Mammary epithelial cell (primary cell): ENCODE measurements at regions not wholly inside any gene's neighbourhood (a gene's known extent, or its start where the extent isn't known, plus 50 kb on each side); places are given as distances from the start of the nearest gene placed in this dataset.

Experiments
- CTCF ChIP-seq, 2 donors: IDR thresholded peaks in 1 of 2; conservative IDR thresholded peaks in 1 of 2; 2 replicates each; pipeline ENCODE4 v1.5.1; 2011 to 2012; ENCODE audit warnings: inconsistent platforms in 2 of 2, low read length in 2 of 2, mild to moderate bottlenecking in 2 of 2, control low read depth in 1 of 2, low read depth in 1 of 2; ENCODE audit not compliant: insufficient read depth in 1 of 2; ENCODE audit errors: extremely low read depth in 1 of 2
- EZH2 ChIP-seq: IDR thresholded peaks from 2 replicates; pipeline ENCODE4 v1.6.1; 2012; ENCODE audit warnings: low read length, inconsistent platforms, borderline replicate concordance

DNA sequence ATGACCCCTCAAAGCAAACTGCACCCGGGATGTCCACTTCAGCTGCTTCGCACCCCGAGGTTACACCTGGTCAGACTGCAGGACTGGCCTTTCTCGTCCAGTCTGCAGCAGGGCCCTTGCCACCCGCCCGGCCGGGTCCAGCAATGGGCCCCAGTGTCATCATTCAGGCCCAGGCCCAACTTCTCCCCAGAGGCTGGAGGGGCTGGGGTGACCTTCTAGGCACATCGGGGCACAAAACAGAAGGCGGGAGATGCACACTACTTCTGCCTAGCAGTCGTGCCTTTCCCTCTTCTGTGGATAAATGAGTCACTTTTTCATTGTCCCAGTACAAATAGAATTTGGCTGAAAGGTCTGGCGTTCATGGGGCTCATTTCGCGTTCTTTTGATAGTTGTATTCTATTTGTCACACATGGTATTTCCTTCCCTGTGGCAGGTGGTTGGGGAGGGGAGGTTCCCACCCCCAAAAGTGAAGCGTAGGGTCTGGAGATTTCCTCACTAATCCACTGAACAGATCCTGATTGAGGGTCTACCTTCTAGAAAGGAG, 56.9 kb upstream of the ID2 start:
- TF ChIP-seq EZH2 (no peak), CTCF (conservative IDR thresholded peaks at IDR 0.05 in 1 of 2, IDR thresholded peaks at IDR 0.05 in 1 of 2; ENCODE audit: extremely low read depth in 1 of 2, insufficient read depth in 1 of 2, low read depth in 1 of 2, low read length in 2 of 2) (no peak)
